ENCODE measurements at regions not wholly inside any gene's neighbourhood (a gene's known extent, or its start where the extent isn't known, plus 50 kb on each side); places are given as distances from the start of the nearest gene placed in this dataset.

DNA sequence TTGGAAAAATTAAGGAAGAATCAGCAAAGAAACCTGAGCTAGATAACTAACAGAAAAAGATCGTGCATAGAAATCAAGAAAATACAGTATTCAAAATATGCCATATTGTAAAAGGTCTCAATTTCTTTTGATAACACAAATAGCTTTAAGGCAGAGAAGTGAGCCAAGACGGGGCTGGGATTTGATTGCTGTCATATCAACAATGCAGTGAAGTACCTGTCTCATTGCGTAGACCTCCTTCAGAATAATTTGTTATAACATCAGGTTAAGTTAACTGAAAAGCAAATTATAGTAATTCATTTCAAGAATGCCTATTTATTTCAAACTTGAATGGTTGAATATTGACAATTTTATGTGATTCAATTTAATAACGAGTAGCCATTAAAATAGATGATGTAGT is 453.8 kb upstream of the MAP2 start:
- Histone ChIP-seq H3K23me2 (ENCODE audit: low read depth, low read length) (no peaks in the 10 kb centered on the region; the same call in 1 of the 2 replicates), H3K27me3 (replicated peaks in 1 of 4; ENCODE audit: control insufficient read depth in 3 of 4, extremely low read depth in 1 of 4, insufficient read depth in 3 of 4, low read length in 3 of 4) (no peaks in the 10 kb centered on the region), H3K4me3 (ENCODE audit: extremely low read depth in 1 of 4, insufficient read depth in 2 of 4, low read depth in 3 of 4, low read length in 4 of 4) (no peak overlapping the region), H3K23ac (ENCODE audit: insufficient read length) (no peak overlapping the region), H3K79me2 (ENCODE audit: control insufficient read depth in 1 of 2, insufficient read depth in 2 of 2, low read length in 2 of 2) (no peaks in the 10 kb centered on the region), H3K4me2 (ENCODE audit: insufficient read depth in 1 of 2, low read depth in 2 of 2, low read length in 2 of 2) (no peak overlapping the region), H2AFZ (ENCODE audit: low read length) (no peak overlapping the region), H2BK12ac (ENCODE audit: low read depth, low read length) (no peak overlapping the region), H3K9ac (replicated peaks in 1 of 4; ENCODE audit: extremely low read depth in 1 of 4, low read depth in 3 of 4, low read length in 3 of 4) (no peak overlapping the region), H3K27ac (ENCODE audit: low read depth, low read length) (no peak overlapping the region), H3K14ac (ENCODE audit: insufficient read length) (no peak overlapping the region), H3K79me1 (ENCODE audit: low read depth, low read length) (no peaks in the 10 kb centered on the region), H4K8ac (ENCODE audit: extremely low read depth, insufficient read depth, low read length) (no peak overlapping the region), H2BK15ac (ENCODE audit: low read length) (no peak overlapping the region), H3K4ac (replicated peaks; ENCODE audit: insufficient read length, low read depth, low read length) (no peak overlapping the region), H3K56ac (replicated peaks; ENCODE audit: insufficient read length, low read depth, low read length) (no peak overlapping the region), H2AK5ac (ENCODE audit: low read depth, low read length) (no peak overlapping the region), H2BK5ac (ENCODE audit: low read depth, low read length) (no peak overlapping the region), H2BK120ac (replicated peaks; ENCODE audit: low read depth, low read length) (no peak overlapping the region), H3K36me3 (ENCODE audit: control insufficient read depth in 2 of 4, insufficient read depth in 4 of 4, low read length in 3 of 4) (no peaks in the 10 kb centered on the region), H2BK20ac (ENCODE audit: low read length) (no peak overlapping the region), H4K20me1 (replicated peaks in 1 of 2; ENCODE audit: control insufficient read depth in 1 of 2, insufficient read depth in 2 of 2, low read length in 2 of 2) (no peaks in the 10 kb centered on the region), H3K4me1 (replicated peaks in 1 of 4; ENCODE audit: control insufficient read depth in 3 of 4, insufficient read depth in 4 of 4, low read length in 3 of 4) (no peaks in the 10 kb centered on the region), H3K9me3 (ENCODE audit: insufficient read depth in 2 of 2, low read depth in 1 of 2, low read length in 1 of 2) (no peaks in the 10 kb centered on the region), H4K91ac (replicated peaks; ENCODE audit: insufficient read length, low read length) (no peak overlapping the region), H4K5ac (ENCODE audit: insufficient read length, low read depth, low read length) (no peak overlapping the region), H3K18ac (ENCODE audit: extremely low read depth, low read length) (no peak overlapping the region)
- TF ChIP-seq, protein P1, sequence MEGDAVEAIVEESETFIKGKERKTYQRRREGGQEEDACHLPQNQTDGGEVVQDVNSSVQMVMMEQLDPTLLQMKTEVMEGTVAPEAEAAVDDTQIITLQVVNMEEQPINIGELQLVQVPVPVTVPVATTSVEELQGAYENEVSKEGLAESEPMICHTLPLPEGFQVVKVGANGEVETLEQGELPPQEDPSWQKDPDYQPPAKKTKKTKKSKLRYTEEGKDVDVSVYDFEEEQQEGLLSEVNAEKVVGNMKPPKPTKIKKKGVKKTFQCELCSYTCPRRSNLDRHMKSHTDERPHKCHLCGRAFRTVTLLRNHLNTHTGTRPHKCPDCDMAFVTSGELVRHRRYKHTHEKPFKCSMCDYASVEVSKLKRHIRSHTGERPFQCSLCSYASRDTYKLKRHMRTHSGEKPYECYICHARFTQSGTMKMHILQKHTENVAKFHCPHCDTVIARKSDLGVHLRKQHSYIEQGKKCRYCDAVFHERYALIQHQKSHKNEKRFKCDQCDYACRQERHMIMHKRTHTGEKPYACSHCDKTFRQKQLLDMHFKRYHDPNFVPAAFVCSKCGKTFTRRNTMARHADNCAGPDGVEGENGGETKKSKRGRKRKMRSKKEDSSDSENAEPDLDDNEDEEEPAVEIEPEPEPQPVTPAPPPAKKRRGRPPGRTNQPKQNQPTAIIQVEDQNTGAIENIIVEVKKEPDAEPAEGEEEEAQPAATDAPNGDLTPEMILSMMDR (IDR thresholded peaks at IDR 0.05; ENCODE audit: control extremely low read depth in 1 of 3, insufficient read depth in 1 of 3, low read depth in 1 of 3, low read length in 3 of 3), result no peak
- TF ChIP-seq CREB1 (IDR thresholded peaks at IDR 0.05), result no peak
- no peak for TF ChIP-seq CTBP2 (IDR thresholded peaks at IDR 0.05; ENCODE audit: borderline replicate concordance, insufficient read depth, insufficient read length, low read length)
- no peak for TF ChIP-seq EZH2 (IDR thresholded peaks at IDR 0.05; ENCODE audit: low read depth, low read length, severe bottlenecking)
- TF ChIP-seq, protein P2, sequence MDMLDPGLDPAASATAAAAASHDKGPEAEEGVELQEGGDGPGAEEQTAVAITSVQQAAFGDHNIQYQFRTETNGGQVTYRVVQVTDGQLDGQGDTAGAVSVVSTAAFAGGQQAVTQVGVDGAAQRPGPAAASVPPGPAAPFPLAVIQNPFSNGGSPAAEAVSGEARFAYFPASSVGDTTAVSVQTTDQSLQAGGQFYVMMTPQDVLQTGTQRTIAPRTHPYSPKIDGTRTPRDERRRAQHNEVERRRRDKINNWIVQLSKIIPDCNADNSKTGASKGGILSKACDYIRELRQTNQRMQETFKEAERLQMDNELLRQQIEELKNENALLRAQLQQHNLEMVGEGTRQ (IDR thresholded peaks at IDR 0.05; ENCODE audit: low read length), result no peak
- TF ChIP-seq, protein P3, sequence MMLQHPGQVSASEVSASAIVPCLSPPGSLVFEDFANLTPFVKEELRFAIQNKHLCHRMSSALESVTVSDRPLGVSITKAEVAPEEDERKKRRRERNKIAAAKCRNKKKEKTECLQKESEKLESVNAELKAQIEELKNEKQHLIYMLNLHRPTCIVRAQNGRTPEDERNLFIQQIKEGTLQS (IDR thresholded peaks at IDR 0.05; ENCODE audit: insufficient read depth, low read depth, low read length), result no peak
- POLR2A ChIA-PET (ENCODE audit: partially characterized antibody), result no interaction called here
- DNase-seq (ENCODE audit: low read depth in 1 of 2, low spot score in 2 of 2) (no peak), FAIRE-seq (no peak)
- CTCF ChIA-PET (ENCODE audit: partially characterized antibody), result no interaction called here
- 86% methylated on average over 4 of the region's 4 CpGs; no CpG with 5 or more reads in 1 of the 2 experiments for WGBS, 2 experiments (ENCODE audit: extremely low coverage in 1 of 2, insufficient coverage in 1 of 2, insufficient read length in 1 of 2, insufficient replicate concordance in 2 of 2, low coverage in 1 of 2, low lambda C conversion rate in 2 of 2, missing lambda C conversion rate in 1 of 2)
